Lower lobe of right lung (tissue), 2 donors: ENCODE measurements at regions not wholly inside any gene's neighbourhood (a gene's known extent, or its start where the extent isn't known, plus 50 kb on each side); places are given as distances from the start of the nearest gene placed in this dataset.

ENCODE experiments used
- ATAC-seq, 2 donors: fragments of 200-7000 bp; cut with Tn5 transposase; one replicate each; pipeline ENCODE4 v1.9.1; 2020 to 2022; ENCODE audit warnings: mild to moderate bottlenecking in 2 of 2, moderate library complexity in 2 of 2
- DNase-seq: peaks from one replicate; pipeline ENCODE4 v3.0.0-alpha.2; 2020
- H3K27ac ChIP-seq: fragments of 200-600 bp; one replicate; pipeline ENCODE4 v1.8.0; 2022
- H3K27me3 ChIP-seq: fragments of 200-600 bp; one replicate; pipeline ENCODE4 v1.8.0; 2022; ENCODE audit warnings: low read depth
- H3K36me3 ChIP-seq: fragments of 200-600 bp; one replicate; pipeline ENCODE4 v1.8.0; 2022; ENCODE audit warnings: mild to moderate bottlenecking
- H3K4me1 ChIP-seq: fragments of 200-600 bp; one replicate; pipeline ENCODE4 v1.8.0; 2022
- H3K4me3 ChIP-seq: fragments of 200-600 bp; one replicate; pipeline ENCODE4 v1.8.0; 2022; ENCODE audit warnings: mild to moderate bottlenecking
- H3K9me3 ChIP-seq: fragments of 200-600 bp; one replicate; pipeline ENCODE4 v1.8.0; 2022
- CTCF ChIP-seq: fragments of 200-600 bp; IDR thresholded peaks from one replicate; pipeline ENCODE4 v1.8.0; 2022; ENCODE audit warnings: antibody characterized with exemption, mild to moderate bottlenecking
- intact Hi-C: fragments of 100-400 bp; cut with DNase I; formaldehyde crosslinking; loops from one replicate; pipeline ENCODE4 v1.11.0; 2022
- donor health status: DM: no; HTN: yes; CAD: no; lungs with severe emphysema.

- intact Hi-C loops: no loop called here
- no peaks in the 10 kb centered on the region for H3K9me3 ChIP-seq
- no peak for ATAC-seq
These were observed 151.4 kb downstream of the CHRM3 start for GRCh38 chr1:239537795-239538194.

GRCh38 chr1:239538239-239538988 lies 152.0 kb downstream of the CHRM3 start:
- no peaks in the 10 kb centered on the region for H3K9me3 ChIP-seq
- H3K4me3 ChIP-seq: no peak overlapping the region
- ATAC-seq: no peak
- H3K4me1 ChIP-seq: peaks cover 14% of the 10 kb centered on the region
- no peaks in the 10 kb centered on the region for H3K36me3 ChIP-seq
- no peak for DNase-seq
- no peak for TF ChIP-seq CTCF
- no peak overlapping the region for H3K27ac ChIP-seq
- H3K27me3 ChIP-seq: no peaks in the 10 kb centered on the region
- intact Hi-C loops: no loop called here

More at GRCh38 chr1:239537795-239538194, 151.4 kb downstream of the CHRM3 start:
- H3K4me3 ChIP-seq: no peak overlapping the region
- no peak overlapping the region for H3K27ac ChIP-seq
- TF ChIP-seq CTCF: no peak
- peaks cover 14% of the 10 kb centered on the region for H3K4me1 ChIP-seq
- no peaks in the 10 kb centered on the region for H3K36me3 ChIP-seq
- no peaks in the 10 kb centered on the region for H3K27me3 ChIP-seq
- no peak for DNase-seq

- no peak overlapping the region for H3K4me3 ChIP-seq
- intact Hi-C loops: no loop called here
- H3K27ac ChIP-seq: no peak overlapping the region
- no peak for DNase-seq
- no peaks in the 10 kb centered on the region for H3K27me3 ChIP-seq
- H3K4me1 ChIP-seq: peaks cover 14% of the 10 kb centered on the region
- no peak for ATAC-seq
- no peak for TF ChIP-seq CTCF
- no peaks in the 10 kb centered on the region for H3K36me3 ChIP-seq
- no peaks in the 10 kb centered on the region for H3K9me3 ChIP-seq
These were observed 152.7 kb downstream of the CHRM3 start for GRCh38 chr1:239539051-239539450.

GRCh38 chr1:239539812-239540211 lies 153.4 kb downstream of the CHRM3 start:
- no peaks in the 10 kb centered on the region for H3K9me3 ChIP-seq
- ATAC-seq: no peak

GRCh38 chr1:239543873-239544272 lies 157.5 kb downstream of the CHRM3 start:
- ATAC-seq: no peak
- H3K9me3 ChIP-seq: no peaks in the 10 kb centered on the region
- intact Hi-C loops: no loop called here
- H3K4me1 ChIP-seq: peaks cover 1% of the 10 kb centered on the region
- H3K4me3 ChIP-seq: no peak overlapping the region
- no peaks in the 10 kb centered on the region for H3K27me3 ChIP-seq
- no peaks in the 10 kb centered on the region for H3K36me3 ChIP-seq
- no peak for TF ChIP-seq CTCF
- DNase-seq: no peak
- no peak overlapping the region for H3K27ac ChIP-seq

More at GRCh38 chr1:239539812-239540211, 153.4 kb downstream of the CHRM3 start:
- Histone ChIP-seq H3K27ac (no peak overlapping the region), H3K27me3 (no peaks in the 10 kb centered on the region), H3K4me1 (peaks cover 14% of the 10 kb centered on the region), H3K36me3 (no peaks in the 10 kb centered on the region), H3K4me3 (no peak overlapping the region)
- DNase-seq: no peak
- intact Hi-C loops: no loop called here
- no peak for TF ChIP-seq CTCF
